Lower lobe of right lung (tissue), 2 donors: ENCODE measurements at regions not wholly inside any gene's neighbourhood (a gene's known extent, or its start where the extent isn't known, plus 50 kb on each side); places are given as distances from the start of the nearest gene placed in this dataset.
A peak's percentile ranks its signal among the peaks of the same experiment; 100 is the strongest.
"Not testable (repeated sequence)": the region's sequence is repeated elsewhere in the genome, so short reads cannot be mapped to it uniquely, and the experiment has no call there.

Source experiments
- ATAC-seq, 2 donors: fragments of 200-7000 bp; cut with Tn5 transposase; one replicate each; pipeline ENCODE4 v1.9.1; 2020 to 2022; ENCODE audit warnings: mild to moderate bottlenecking in 2 of 2, moderate library complexity in 2 of 2
- DNase-seq: peaks from one replicate; pipeline ENCODE4 v3.0.0-alpha.2; 2020
- H3K27ac ChIP-seq: fragments of 200-600 bp; one replicate; pipeline ENCODE4 v1.8.0; 2022
- H3K27me3 ChIP-seq: fragments of 200-600 bp; one replicate; pipeline ENCODE4 v1.8.0; 2022; ENCODE audit warnings: low read depth
- H3K36me3 ChIP-seq: fragments of 200-600 bp; one replicate; pipeline ENCODE4 v1.8.0; 2022; ENCODE audit warnings: mild to moderate bottlenecking
- H3K4me1 ChIP-seq: fragments of 200-600 bp; one replicate; pipeline ENCODE4 v1.8.0; 2022
- H3K4me3 ChIP-seq: fragments of 200-600 bp; one replicate; pipeline ENCODE4 v1.8.0; 2022; ENCODE audit warnings: mild to moderate bottlenecking
- H3K9me3 ChIP-seq: fragments of 200-600 bp; one replicate; pipeline ENCODE4 v1.8.0; 2022
- CTCF ChIP-seq: fragments of 200-600 bp; IDR thresholded peaks from one replicate; pipeline ENCODE4 v1.8.0; 2022; ENCODE audit warnings: antibody characterized with exemption, mild to moderate bottlenecking
- intact Hi-C: fragments of 100-400 bp; cut with DNase I; formaldehyde crosslinking; loops from one replicate; pipeline ENCODE4 v1.11.0; 2022
- donor health status: DM: no; HTN: yes; CAD: no; lungs with severe emphysema.

GRCh38 chr13:50393628-50394027 lies 378.4 kb downstream of the KCNRG start:
- ATAC-seq (no peak), DNase-seq (no peak)
- Histone ChIP-seq H3K27me3 (no peaks in the 10 kb centered on the region), H3K36me3 (no peaks in the 10 kb centered on the region), H3K4me1 (peaks cover 22% of the 10 kb centered on the region), H3K27ac (no peak overlapping the region), H3K9me3 (no peaks in the 10 kb centered on the region), H3K4me3 (no peak overlapping the region)
- intact Hi-C loops = no loop called here
- no peak for TF ChIP-seq CTCF

- H3K36me3 ChIP-seq = no peaks in the 10 kb centered on the region
- H3K9me3 ChIP-seq = no peaks in the 10 kb centered on the region
- H3K27me3 ChIP-seq = no peaks in the 10 kb centered on the region
- no peak for TF ChIP-seq CTCF
- no peak overlapping the region for H3K4me3 ChIP-seq
- H3K27ac ChIP-seq = no peak overlapping the region
- intact Hi-C loops = no loop called here
- peaks cover 11% of the 10 kb centered on the region for H3K4me1 ChIP-seq
- DNase-seq (no peak), ATAC-seq (peak in 1 of 2 donors; percentile 23)
Measured at GRCh38 chr13:50396001-50396400, 380.8 kb downstream of the KCNRG start.

DNA sequence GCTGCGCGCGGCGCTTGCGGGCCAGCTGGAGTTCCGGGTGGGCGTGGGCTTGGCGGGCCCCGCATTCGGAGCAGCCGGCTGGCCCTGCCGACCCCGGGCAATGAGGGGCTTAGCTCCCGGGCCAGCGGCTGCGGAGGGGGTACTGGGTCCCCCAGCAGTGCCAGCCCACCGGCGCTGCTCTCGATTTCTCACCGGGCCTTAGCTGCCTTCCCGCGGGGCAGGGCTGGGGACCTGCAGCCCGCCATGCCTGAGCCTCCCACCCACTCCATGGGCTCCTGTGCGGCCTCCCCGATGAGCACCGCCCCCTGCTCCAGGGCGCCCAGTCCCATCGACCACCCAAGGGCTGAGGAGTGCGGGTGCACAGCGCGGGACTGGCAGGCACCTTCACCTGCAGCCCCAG lies 381.4 kb downstream of the KCNRG start:
- H3K9me3 ChIP-seq = not testable (repeated sequence)

GRCh38 chr13:50400035-50400726 lies 384.9 kb downstream of the KCNRG start:
- DNase-seq = no peak
- ATAC-seq = no peak
- Histone ChIP-seq H3K4me1 (no peaks in the 10 kb centered on the region), H3K36me3 (no peaks in the 10 kb centered on the region), H3K27me3 (no peaks in the 10 kb centered on the region), H3K9me3 (no peaks in the 10 kb centered on the region), H3K27ac (no peak overlapping the region), H3K4me3 (no peak overlapping the region)
- no peak for TF ChIP-seq CTCF
- intact Hi-C loops = no loop called here

More for the DNA sequence above, 381.4 kb downstream of the KCNRG start:
- H3K4me3 ChIP-seq, H3K27me3 ChIP-seq, intact Hi-C loops, H3K27ac ChIP-seq, H3K36me3 ChIP-seq, DNase-seq, ATAC-seq: not testable (repeated sequence)
- peaks cover 11% of the 10 kb centered on the region for H3K4me1 ChIP-seq

GRCh38 chr13:50401049-50401505 lies 385.8 kb downstream of the KCNRG start:
- no peaks in the 10 kb centered on the region for H3K9me3 ChIP-seq
- H3K4me1 ChIP-seq = no peaks in the 10 kb centered on the region
- no peak for DNase-seq
- no peak overlapping the region for H3K27ac ChIP-seq
- H3K36me3 ChIP-seq = no peaks in the 10 kb centered on the region
- no peak for ATAC-seq
- no peaks in the 10 kb centered on the region for H3K27me3 ChIP-seq
- H3K4me3 ChIP-seq = no peak overlapping the region
- TF ChIP-seq CTCF = no peak
- intact Hi-C loops = no loop called here

GRCh38 chr13:50401721-50402465 lies 386.6 kb downstream of the KCNRG start:
- Histone ChIP-seq H3K27me3 (no peaks in the 10 kb centered on the region), H3K36me3 (no peaks in the 10 kb centered on the region), H3K4me3 (no peak overlapping the region), H3K9me3 (no peaks in the 10 kb centered on the region), H3K27ac (no peak overlapping the region), H3K4me1 (no peaks in the 10 kb centered on the region)
- intact Hi-C loops = no loop called here
- no peak for TF ChIP-seq CTCF
- DNase-seq = no peak
- ATAC-seq = peak in 1 of 2 donors; percentile 19
